Upper lobe of right lung (tissue), 1 donor: ENCODE measurements at regions not wholly inside any gene's neighbourhood (a gene's known extent, or its start where the extent isn't known, plus 50 kb on each side); places are given as distances from the start of the nearest gene placed in this dataset.
A peak's percentile ranks its signal among the peaks of the same experiment; 100 is the strongest.

Experiments
- ATAC-seq: fragments of 200-7000 bp; cut with Tn5 transposase; one replicate; pipeline ENCODE4 v1.9.1; 2020; ENCODE audit warnings: mild to moderate bottlenecking, moderate library complexity
- DNase-seq: peaks from one replicate; pipeline ENCODE4 v3.0.0-alpha.2; 2020
- H3K27ac ChIP-seq: fragments of 200-600 bp; one replicate; pipeline ENCODE4 v1.8.0; 2022
- H3K27me3 ChIP-seq: fragments of 200-600 bp; one replicate; pipeline ENCODE4 v1.8.0; 2022; ENCODE audit warnings: mild to moderate bottlenecking
- H3K36me3 ChIP-seq: fragments of 200-600 bp; one replicate; pipeline ENCODE4 v1.8.0; 2022
- H3K4me1 ChIP-seq: fragments of 200-600 bp; one replicate; pipeline ENCODE4 v1.8.0; 2022
- H3K4me3 ChIP-seq: fragments of 200-600 bp; one replicate; pipeline ENCODE4 v1.8.0; 2022; ENCODE audit warnings: mild to moderate bottlenecking
- H3K9me3 ChIP-seq: fragments of 200-600 bp; one replicate; pipeline ENCODE4 v1.8.0; 2022
- CTCF ChIP-seq: fragments of 200-600 bp; IDR thresholded peaks from one replicate; pipeline ENCODE4 v1.8.0; 2022; ENCODE audit warnings: antibody characterized with exemption
- intact Hi-C: fragments of 100-400 bp; cut with DNase I; formaldehyde crosslinking; loops from one replicate; pipeline ENCODE4 v1.11.0; 2022
- donor health status: DM: no; HTN: yes; CAD: no; lungs with severe emphysema.

- Histone ChIP-seq H3K27ac (no peak overlapping the region), H3K27me3 (no peaks in the 10 kb centered on the region), H3K9me3 (no peaks in the 10 kb centered on the region), H3K4me3 (no peak overlapping the region), H3K36me3 (no peaks in the 10 kb centered on the region), H3K4me1 (no peaks in the 10 kb centered on the region)
- intact Hi-C loops = no loop called here
- no peak for TF ChIP-seq CTCF
- ATAC-seq = no peak
- DNase-seq = no peak
Measured at GRCh38 chr10:78648256-78648860, 420.4 kb upstream of the ZMIZ1 start.

- no peak for TF ChIP-seq CTCF
- Histone ChIP-seq H3K4me1 (no peaks in the 10 kb centered on the region), H3K4me3 (no peak overlapping the region), H3K9me3 (no peaks in the 10 kb centered on the region), H3K27me3 (no peaks in the 10 kb centered on the region), H3K27ac (no peak overlapping the region), H3K36me3 (no peaks in the 10 kb centered on the region)
- ATAC-seq = no peak
- intact Hi-C loops = no loop called here
- DNase-seq = no peak
Measured at GRCh38 chr10:78649429-78649828, 419.3 kb upstream of the ZMIZ1 start.

- Histone ChIP-seq H3K4me3 (no peak overlapping the region), H3K27ac (no peak overlapping the region), H3K4me1 (no peaks in the 10 kb centered on the region), H3K9me3 (no peaks in the 10 kb centered on the region), H3K36me3 (no peaks in the 10 kb centered on the region), H3K27me3 (no peaks in the 10 kb centered on the region)
- ATAC-seq (peak; percentile 60), DNase-seq (no peak)
- TF ChIP-seq CTCF = no peak
- intact Hi-C loops = no loop called here
Measured at GRCh38 chr10:78650122-78650521, 418.6 kb upstream of the ZMIZ1 start.

- Histone ChIP-seq H3K27ac (no peak overlapping the region), H3K4me1 (peaks cover 1% of the 10 kb centered on the region), H3K9me3 (no peaks in the 10 kb centered on the region), H3K36me3 (no peaks in the 10 kb centered on the region), H3K4me3 (no peak overlapping the region), H3K27me3 (no peaks in the 10 kb centered on the region)
- ATAC-seq = peak; percentile 58
- TF ChIP-seq CTCF = no peak
- DNase-seq = no peak
- intact Hi-C loops = no loop called here
Measured at GRCh38 chr10:78651287-78651686, 417.5 kb upstream of the ZMIZ1 start.

GRCh38 chr10:78653555-78653954 is 415.2 kb upstream of the ZMIZ1 start:
- no peak overlapping the region for H3K27ac ChIP-seq
- no peaks in the 10 kb centered on the region for H3K9me3 ChIP-seq
- ATAC-seq (no peak), DNase-seq (no peak)
- H3K4me1 ChIP-seq = peaks cover 10% of the 10 kb centered on the region
- no peaks in the 10 kb centered on the region for H3K36me3 ChIP-seq
- TF ChIP-seq CTCF = no peak
- H3K27me3 ChIP-seq = no peaks in the 10 kb centered on the region
- H3K4me3 ChIP-seq = no peak overlapping the region
- intact Hi-C loops = no loop called here

- TF ChIP-seq CTCF = no peak
- H3K27me3 ChIP-seq = no peaks in the 10 kb centered on the region
- H3K4me1 ChIP-seq = peaks cover 10% of the 10 kb centered on the region
- H3K27ac ChIP-seq = no peak overlapping the region
- no peak overlapping the region for H3K4me3 ChIP-seq
- H3K36me3 ChIP-seq = no peaks in the 10 kb centered on the region
- intact Hi-C loops = no loop called here
- no peak for ATAC-seq
- DNase-seq = no peak
- no peaks in the 10 kb centered on the region for H3K9me3 ChIP-seq
Measured at GRCh38 chr10:78654047-78654590, 414.6 kb upstream of the ZMIZ1 start.
